IPS-18c (cell line): ENCODE measurements at regions not wholly inside any gene's neighbourhood (a gene's known extent, or its start where the extent isn't known, plus 50 kb on each side); places are given as distances from the start of the nearest gene placed in this dataset.

Experiments
- H3K4me3 ChIP-seq: 2 replicates; pipeline ENCODE4 v1.7.0; 2013; ENCODE audit warnings: low read depth, mild to moderate bottlenecking, low read length, moderate library complexity; ENCODE audit not compliant: insufficient read depth
- H3K9me3 ChIP-seq: one replicate; pipeline ENCODE4 v1.6.1; 2013; ENCODE audit warnings: mild to moderate bottlenecking, low read length, moderate library complexity; ENCODE audit not compliant: control insufficient read depth, insufficient read depth

GRCh38 chr18:75574187-75574586 is 146.7 kb upstream of the SMIM21 start:
- Histone ChIP-seq H3K4me3 (no peak overlapping the region), H3K9me3 (peaks cover 3% of the 10 kb centered on the region)

GRCh38 chr18:75563150-75563549 is 135.6 kb upstream of the SMIM21 start:
- H3K4me3 ChIP-seq, result no peak overlapping the region
- H3K9me3 ChIP-seq, result no peaks in the 10 kb centered on the region

- H3K9me3 ChIP-seq, result no peaks in the 10 kb centered on the region
- no peak overlapping the region for H3K4me3 ChIP-seq
Observed at GRCh38 chr18:75562216-75562615, 134.7 kb upstream of the SMIM21 start.

- no peaks in the 10 kb centered on the region for H3K9me3 ChIP-seq
- H3K4me3 ChIP-seq, result no peak overlapping the region
Observed at GRCh38 chr18:75558790-75559189, 131.3 kb upstream of the SMIM21 start.

- Histone ChIP-seq H3K4me3 (no peak overlapping the region), H3K9me3 (no peaks in the 10 kb centered on the region)
Observed at GRCh38 chr18:75556841-75557240, 129.3 kb upstream of the SMIM21 start.

GRCh38 chr18:75554644-75555185 is 127.2 kb upstream of the SMIM21 start:
- no peaks in the 10 kb centered on the region for H3K9me3 ChIP-seq
- no peak overlapping the region for H3K4me3 ChIP-seq

- H3K9me3 ChIP-seq, result no peaks in the 10 kb centered on the region
- H3K4me3 ChIP-seq, result no peak overlapping the region
Observed at GRCh38 chr18:75554176-75554575, 126.7 kb upstream of the SMIM21 start.

GRCh38 chr18:75553021-75553420 is 125.5 kb upstream of the SMIM21 start:
- Histone ChIP-seq H3K9me3 (no peaks in the 10 kb centered on the region), H3K4me3 (no peak overlapping the region)

- H3K4me3 ChIP-seq, result no peak overlapping the region
Observed at GRCh38 chr18:75551071-75551470, 123.6 kb upstream of the SMIM21 start.

GRCh38 chr18:75548353-75548905 is 120.9 kb upstream of the SMIM21 start:
- Histone ChIP-seq H3K9me3 (no peaks in the 10 kb centered on the region), H3K4me3 (no peak overlapping the region)

More at GRCh38 chr18:75551071-75551470, 123.6 kb upstream of the SMIM21 start:
- H3K9me3 ChIP-seq, result no peaks in the 10 kb centered on the region

- Histone ChIP-seq H3K9me3 (no peaks in the 10 kb centered on the region), H3K4me3 (no peak overlapping the region)
Observed at GRCh38 chr18:75546964-75547363, 119.5 kb upstream of the SMIM21 start.

- Histone ChIP-seq H3K9me3 (no peaks in the 10 kb centered on the region), H3K4me3 (no peak overlapping the region)
Observed at GRCh38 chr18:75545189-75545588, 117.7 kb upstream of the SMIM21 start.

- no peak overlapping the region for H3K4me3 ChIP-seq
Observed at GRCh38 chr18:75544496-75544895, 117.0 kb upstream of the SMIM21 start.

GRCh38 chr18:75544051-75544481 is 116.6 kb upstream of the SMIM21 start:
- Histone ChIP-seq H3K9me3 (no peaks in the 10 kb centered on the region), H3K4me3 (no peak overlapping the region)

More at GRCh38 chr18:75544496-75544895, 117.0 kb upstream of the SMIM21 start:
- no peaks in the 10 kb centered on the region for H3K9me3 ChIP-seq

- no peak overlapping the region for H3K4me3 ChIP-seq
- no peaks in the 10 kb centered on the region for H3K9me3 ChIP-seq
Observed at GRCh38 chr18:75538727-75539126, 111.2 kb upstream of the SMIM21 start.

- H3K4me3 ChIP-seq, result no peak overlapping the region
- peaks cover 2% of the 10 kb centered on the region for H3K9me3 ChIP-seq
Observed at GRCh38 chr18:75533950-75534349, 106.4 kb upstream of the SMIM21 start.

GRCh38 chr18:75533209-75533608 is 105.7 kb upstream of the SMIM21 start:
- Histone ChIP-seq H3K9me3 (peaks cover 2% of the 10 kb centered on the region), H3K4me3 (no peak overlapping the region)

- Histone ChIP-seq H3K4me3 (no peak overlapping the region), H3K9me3 (peaks cover 2% of the 10 kb centered on the region)
Observed at GRCh38 chr18:75531851-75532459, 104.5 kb upstream of the SMIM21 start.
